Endothelial cell of umbilical vein (primary cell): ENCODE measurements at regions not wholly inside any gene's neighbourhood (a gene's known extent, or its start where the extent isn't known, plus 50 kb on each side); places are given as distances from the start of the nearest gene placed in this dataset.

Experiments used
- EZH2 ChIP-seq: IDR thresholded peaks from 2 replicates; pipeline ENCODE4 v1.6.1; 2012; ENCODE audit warnings: borderline replicate concordance, low read depth, mild to moderate bottlenecking, moderate library complexity, low read length, inconsistent platforms; ENCODE audit not compliant: severe bottlenecking
- JUN ChIP-seq: IDR thresholded peaks from 2 replicates; pipeline ENCODE4 v1.6.1; 2011; ENCODE audit warnings: borderline replicate concordance, low read depth; ENCODE audit not compliant: insufficient read length, insufficient read depth
- MYC ChIP-seq: IDR thresholded peaks from one replicate; pipeline ENCODE4 v1.6.1; 2011; ENCODE audit warnings: mild to moderate bottlenecking, low read depth, low read length
- POLR2A ChIP-seq: IDR thresholded peaks from 2 replicates; pipeline ENCODE4 v1.6.1; 2012; ENCODE audit warnings: low read depth, mild to moderate bottlenecking, control low read depth, low read length
- POLR2AphosphoS5 ChIP-seq: IDR thresholded peaks from 2 replicates; pipeline ENCODE4 v1.6.1; 2012; ENCODE audit warnings: low read depth, mild to moderate bottlenecking, control low read depth, low read length, moderate library complexity; ENCODE audit not compliant: insufficient read depth
- TF ChIP-seq, protein P1 (sequence below), 2 donors: IDR thresholded peaks; 1 replicate in 1 of 2; 2 replicates in 1 of 2; pipeline ENCODE4 v1.5.1; 2011; ENCODE audit warnings: low read length in 2 of 2, mild to moderate bottlenecking in 2 of 2, moderate library complexity in 2 of 2, control low read depth in 1 of 2, inconsistent platforms in 1 of 2, low read depth in 1 of 2; ENCODE audit not compliant: insufficient read depth in 1 of 2; ENCODE audit errors: extremely low read depth in 1 of 2

- no peak for TF ChIP-seq POLR2A
- TF ChIP-seq, protein P1, sequence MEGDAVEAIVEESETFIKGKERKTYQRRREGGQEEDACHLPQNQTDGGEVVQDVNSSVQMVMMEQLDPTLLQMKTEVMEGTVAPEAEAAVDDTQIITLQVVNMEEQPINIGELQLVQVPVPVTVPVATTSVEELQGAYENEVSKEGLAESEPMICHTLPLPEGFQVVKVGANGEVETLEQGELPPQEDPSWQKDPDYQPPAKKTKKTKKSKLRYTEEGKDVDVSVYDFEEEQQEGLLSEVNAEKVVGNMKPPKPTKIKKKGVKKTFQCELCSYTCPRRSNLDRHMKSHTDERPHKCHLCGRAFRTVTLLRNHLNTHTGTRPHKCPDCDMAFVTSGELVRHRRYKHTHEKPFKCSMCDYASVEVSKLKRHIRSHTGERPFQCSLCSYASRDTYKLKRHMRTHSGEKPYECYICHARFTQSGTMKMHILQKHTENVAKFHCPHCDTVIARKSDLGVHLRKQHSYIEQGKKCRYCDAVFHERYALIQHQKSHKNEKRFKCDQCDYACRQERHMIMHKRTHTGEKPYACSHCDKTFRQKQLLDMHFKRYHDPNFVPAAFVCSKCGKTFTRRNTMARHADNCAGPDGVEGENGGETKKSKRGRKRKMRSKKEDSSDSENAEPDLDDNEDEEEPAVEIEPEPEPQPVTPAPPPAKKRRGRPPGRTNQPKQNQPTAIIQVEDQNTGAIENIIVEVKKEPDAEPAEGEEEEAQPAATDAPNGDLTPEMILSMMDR (IDR thresholded peaks at IDR 0.05; ENCODE audit: extremely low read depth in 1 of 2, insufficient read depth in 1 of 2, low read depth in 1 of 2, low read length in 2 of 2): no peak
- no peak for TF ChIP-seq JUN
- no peak for TF ChIP-seq POLR2AphosphoS5
- TF ChIP-seq MYC: no peak
- TF ChIP-seq EZH2: no peak
Observed at GRCh38 chr3:146770301-146770700, 165.2 kb upstream of the PLSCR5 start.
